ENCODE measurements at regions not wholly inside any gene's neighbourhood (a gene's known extent, or its start where the extent isn't known, plus 50 kb on each side); places are given as distances from the start of the nearest gene placed in this dataset.

DNA sequence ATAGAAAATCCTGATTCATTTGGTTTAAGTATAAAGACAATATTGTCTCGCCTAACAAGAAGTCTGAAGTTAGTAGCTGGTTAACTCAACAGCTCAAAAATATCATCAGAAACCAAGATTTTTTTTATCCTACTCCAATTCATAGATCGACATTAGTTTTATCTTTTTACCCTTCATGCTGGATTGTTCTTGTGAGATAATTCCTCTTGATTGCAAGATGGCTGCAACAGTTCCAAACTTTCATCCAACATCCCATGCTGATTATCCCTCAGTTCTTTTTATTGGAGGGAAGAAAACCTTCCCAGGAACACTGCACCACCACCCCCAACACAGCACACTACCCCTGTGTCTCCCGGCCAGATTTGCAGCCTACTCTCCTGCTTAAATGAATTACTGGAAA, 370.2 kb upstream of the RAB6C start:
- TF ChIP-seq, protein P1, sequence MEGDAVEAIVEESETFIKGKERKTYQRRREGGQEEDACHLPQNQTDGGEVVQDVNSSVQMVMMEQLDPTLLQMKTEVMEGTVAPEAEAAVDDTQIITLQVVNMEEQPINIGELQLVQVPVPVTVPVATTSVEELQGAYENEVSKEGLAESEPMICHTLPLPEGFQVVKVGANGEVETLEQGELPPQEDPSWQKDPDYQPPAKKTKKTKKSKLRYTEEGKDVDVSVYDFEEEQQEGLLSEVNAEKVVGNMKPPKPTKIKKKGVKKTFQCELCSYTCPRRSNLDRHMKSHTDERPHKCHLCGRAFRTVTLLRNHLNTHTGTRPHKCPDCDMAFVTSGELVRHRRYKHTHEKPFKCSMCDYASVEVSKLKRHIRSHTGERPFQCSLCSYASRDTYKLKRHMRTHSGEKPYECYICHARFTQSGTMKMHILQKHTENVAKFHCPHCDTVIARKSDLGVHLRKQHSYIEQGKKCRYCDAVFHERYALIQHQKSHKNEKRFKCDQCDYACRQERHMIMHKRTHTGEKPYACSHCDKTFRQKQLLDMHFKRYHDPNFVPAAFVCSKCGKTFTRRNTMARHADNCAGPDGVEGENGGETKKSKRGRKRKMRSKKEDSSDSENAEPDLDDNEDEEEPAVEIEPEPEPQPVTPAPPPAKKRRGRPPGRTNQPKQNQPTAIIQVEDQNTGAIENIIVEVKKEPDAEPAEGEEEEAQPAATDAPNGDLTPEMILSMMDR (IDR thresholded peaks at IDR 0.05; ENCODE audit: low read length): no peak
- TF ChIP-seq EZH2 (optimal IDR thresholded peaks at IDR 0.05; ENCODE audit: low read depth, low read length): no peak
